Natural killer cell (primary cell): ENCODE measurements at regions not wholly inside any gene's neighbourhood (a gene's known extent, or its start where the extent isn't known, plus 50 kb on each side); places are given as distances from the start of the nearest gene placed in this dataset.

ENCODE experiments used
- ATAC-seq, 3 donors: fragments of 150-1000 bp in 2 of 3; fragments of 200-7000 bp in 1 of 3; cut with Tn5 transposase; 1 replicate in 1 of 3; 2 replicates in 2 of 3; pipeline ENCODE4 v1.10.0; 2021; ENCODE audit warnings: mild to moderate bottlenecking in 2 of 3, moderate library complexity in 2 of 3
- DNase-seq, 2 donors: peaks; one replicate each; pipeline versions ENCODE4 v3.0.0 to v3.0.0-alpha.2; 2013 to 2021; ENCODE audit warnings: mixed read lengths in 1 of 2
- H3K27ac ChIP-seq: one replicate; pipeline ENCODE4 v1.5.1; 2013; ENCODE audit warnings: mild to moderate bottlenecking, low read length
- H3K27me3 ChIP-seq: one replicate; pipeline ENCODE4 v1.6.1; 2013; ENCODE audit warnings: low read length; ENCODE audit not compliant: control insufficient read depth, insufficient read depth
- H3K36me3 ChIP-seq: one replicate; pipeline ENCODE4 v1.6.1; 2013; ENCODE audit warnings: low read length; ENCODE audit not compliant: control insufficient read depth, insufficient read depth
- H3K4me1 ChIP-seq: one replicate; pipeline ENCODE4 v1.6.1; 2013; ENCODE audit warnings: low read length; ENCODE audit not compliant: control insufficient read depth, insufficient read depth
- H3K4me3 ChIP-seq: one replicate; pipeline ENCODE4 v1.5.1; 2013; ENCODE audit warnings: low read length
- H3K9me3 ChIP-seq: one replicate; pipeline ENCODE4 v1.6.1; 2013; ENCODE audit warnings: low read length; ENCODE audit not compliant: control insufficient read depth, insufficient read depth
- H3K27ac Mint-ChIP-seq, 2 donors: one replicate each; pipeline ENCODE4 v1.8.0; 2022; ENCODE audit warnings: mild to moderate bottlenecking in 2 of 2, mixed read lengths in 2 of 2, moderate library complexity in 1 of 2
- H3K27me3 Mint-ChIP-seq, 2 donors: one replicate each; pipeline ENCODE4 v1.8.0; 2022; ENCODE audit warnings: low read depth in 2 of 2, mixed read lengths in 2 of 2
- H3K36me3 Mint-ChIP-seq: one replicate; pipeline ENCODE4 v1.8.0; 2022; ENCODE audit warnings: mixed read lengths
- H3K4me1 Mint-ChIP-seq, 2 donors: one replicate each; pipeline ENCODE4 v1.8.0; 2022; ENCODE audit warnings: mixed read lengths in 2 of 2
- H3K4me3 Mint-ChIP-seq: one replicate; pipeline ENCODE4 v1.8.0; 2022; ENCODE audit warnings: mild to moderate bottlenecking, moderate library complexity, mixed read lengths
- H3K9me3 Mint-ChIP-seq, 2 donors: one replicate each; pipeline ENCODE4 v1.8.0; 2022; ENCODE audit warnings: mixed read lengths in 2 of 2
- CTCF ChIP-seq: fragments of 200-600 bp; IDR thresholded peaks from one replicate; pipeline ENCODE4 v1.8.0; 2022; ENCODE audit warnings: antibody characterized with exemption
- WGBS: methylation state at CpG from one replicate; pipeline ENCODE4 v1.1.7; 2013; ENCODE audit warnings: missing lambda C conversion rate; ENCODE audit not compliant: insufficient coverage; 5-methylcytosine and 5-hydroxymethylcytosine counted together
- intact Hi-C: fragments of 100-400 bp; cut with micrococcal nuclease; formaldehyde crosslinking; loops from one replicate; pipeline ENCODE4 v1.14.2; 2022

GRCh38 chr1:187619175-187619574 is 790.4 kb downstream of the PLA2G4A start:
- H3K4me3 ChIP-seq = no peak overlapping the region
- H3K36me3 ChIP-seq = no peaks in the 10 kb centered on the region
- Mint-ChIP-seq H3K36me3 (peaks cover 15% of the 10 kb centered on the region), H3K27me3 (no peaks in the 10 kb centered on the region), H3K4me3 (no peak overlapping the region), H3K4me1 (no peaks in the 10 kb centered on the region), H3K9me3 (peaks cover 20 to 22% of the 10 kb centered on the region in 2 donors), H3K27ac (no peak overlapping the region)
- peaks cover 4% of the 10 kb centered on the region for H3K9me3 ChIP-seq
- TF ChIP-seq CTCF = no peak
- DNase-seq (no peak), ATAC-seq (no peak)
- intact Hi-C loops = no loop called here
- H3K27ac ChIP-seq = no peak overlapping the region
- no peaks in the 10 kb centered on the region for H3K27me3 ChIP-seq
- no peaks in the 10 kb centered on the region for H3K4me1 ChIP-seq

GRCh38 chr1:187621951-187622350 is 793.2 kb downstream of the PLA2G4A start:
- Histone ChIP-seq H3K27me3 (no peaks in the 10 kb centered on the region), H3K27ac (no peak overlapping the region), H3K4me3 (no peak overlapping the region), H3K9me3 (peaks cover 4% of the 10 kb centered on the region), H3K4me1 (no peaks in the 10 kb centered on the region), H3K36me3 (no peaks in the 10 kb centered on the region)
- Mint-ChIP-seq H3K36me3 (peaks cover 23% of the 10 kb centered on the region), H3K9me3 (peaks cover 16 to 25% of the 10 kb centered on the region in 2 donors), H3K4me3 (no peak overlapping the region), H3K27me3 (no peaks in the 10 kb centered on the region), H3K27ac (no peak overlapping the region), H3K4me1 (no peaks in the 10 kb centered on the region)
- DNase-seq (no peak), ATAC-seq (no peak)
- WGBS = 48% methylated on average over 3 of the region's 3 CpGs
- TF ChIP-seq CTCF = no peak
- intact Hi-C loops = no loop called here

- Histone ChIP-seq H3K27me3 (no peaks in the 10 kb centered on the region), H3K9me3 (peaks cover 4% of the 10 kb centered on the region), H3K27ac (no peak overlapping the region), H3K4me3 (no peak overlapping the region), H3K4me1 (no peaks in the 10 kb centered on the region), H3K36me3 (no peaks in the 10 kb centered on the region)
- no CpG with 5 or more reads among the region's 1 CpG for WGBS
- DNase-seq = no peak
- Mint-ChIP-seq H3K4me3 (no peak overlapping the region), H3K27ac (no peak overlapping the region), H3K4me1 (no peaks in the 10 kb centered on the region), H3K9me3 (peaks cover 14 to 25% of the 10 kb centered on the region in 2 donors), H3K27me3 (no peaks in the 10 kb centered on the region), H3K36me3 (peaks cover 23% of the 10 kb centered on the region)
- ATAC-seq = no peak
- intact Hi-C loops = no loop called here
- no peak for TF ChIP-seq CTCF
Measured at GRCh38 chr1:187622545-187622944, 793.8 kb downstream of the PLA2G4A start.

GRCh38 chr1:187624812-187625545 is 796.2 kb downstream of the PLA2G4A start:
- H3K36me3 ChIP-seq = no peaks in the 10 kb centered on the region
- H3K9me3 ChIP-seq = peaks cover 4% of the 10 kb centered on the region
- H3K4me1 ChIP-seq = no peaks in the 10 kb centered on the region
- DNase-seq = no peak
- Mint-ChIP-seq H3K4me3 (no peak overlapping the region), H3K36me3 (peaks cover 15% of the 10 kb centered on the region), H3K27me3 (no peaks in the 10 kb centered on the region), H3K27ac (no peak overlapping the region), H3K9me3 (peaks cover 3 to 19% of the 10 kb centered on the region in 2 donors), H3K4me1 (no peaks in the 10 kb centered on the region)
- ATAC-seq = no peak
- WGBS = 71% methylated on average over 2 of the region's 2 CpGs
- no peak overlapping the region for H3K4me3 ChIP-seq
- TF ChIP-seq CTCF = no peak
- intact Hi-C loops = no loop called here
- no peaks in the 10 kb centered on the region for H3K27me3 ChIP-seq
- no peak overlapping the region for H3K27ac ChIP-seq
